GM12878 (cell line): ENCODE measurements at regions not wholly inside any gene's neighbourhood (a gene's known extent, or its start where the extent isn't known, plus 50 kb on each side); places are given as distances from the start of the nearest gene placed in this dataset.
"Not testable (repeated sequence)": the region's sequence is repeated elsewhere in the genome, so short reads cannot be mapped to it uniquely, and the experiment has no call there.

Source experiments
- ATAC-seq: fragments of 200-7000 bp; cut with Tn5 transposase; 3 replicates; pipeline ENCODE4 v1.9.1; 2020; ENCODE audit warnings: mild to moderate bottlenecking, moderate library complexity
- BruUV-seq: library from RNA; stranded (reverse); fragments of 400-500 nt; replicated peaks from 2 replicates; lab custom pipeline; 2021; lab: Mats Ljungman, UMichigan
- CTCF ChIA-PET: fragments of 300-600 bp; sonication (Branson Sonifier 250); formaldehyde crosslinking; extraction: SDS; loops from one replicate; lab custom pipeline; 2021; ENCODE audit warnings: inconsistent platforms; lab: Yijun Ruan, JAX
- POLR2A ChIA-PET: fragments of 350-600 bp; formaldehyde crosslinking; extraction: SDS; loops from one replicate; lab custom pipeline; 2021; ENCODE audit warnings: inconsistent platforms; lab: Charles Lee
- RAD21 ChIA-PET: fragments of 300-600 bp; sonication (Branson Sonifier 250); formaldehyde crosslinking; loops from one replicate; lab custom pipeline; 2023; ENCODE audit warnings: antibody characterized with exemption; ENCODE audit not compliant: unreplicated experiment; lab: Charles Lee
- SMC1A ChIA-PET: fragments of 300-600 bp; sonication (Branson Sonifier 250); formaldehyde crosslinking; loops from one replicate; lab custom pipeline; 2023; ENCODE audit not compliant: unreplicated experiment, uncharacterized antibody; lab: Charles Lee
- DNase-seq: peaks from one replicate; pipeline ENCODE4 v3.0.0-alpha.2; 2011; ENCODE audit warnings: low read depth, low spot score
- FAIRE-seq: peaks from 3 replicates; lab custom pipeline; 2011; peaks lifted over from hg19 to GRCh38; lab: Jason Lieb, UNC
- H2AFZ ChIP-seq: 2 replicates; pipeline ENCODE4 v1.6.0; 2011; ENCODE audit warnings: low read depth, low read length, control low read depth; ENCODE audit not compliant: control insufficient read depth
- H3K27ac ChIP-seq: 2 replicates; pipeline ENCODE4 v1.5.1; 2011; ENCODE audit warnings: control low read depth; ENCODE audit not compliant: control insufficient read depth, insufficient read depth
- H3K27me3 ChIP-seq, 2 experiments: replicated peaks in 1 of 2; 2 replicates each; pipeline versions ENCODE4 v1.6.0 to v1.6.1; 2011; ENCODE audit warnings: low read length in 1 of 2; ENCODE audit not compliant: control insufficient read depth in 2 of 2, insufficient read depth in 2 of 2
- H3K36me3 ChIP-seq, 2 experiments: 2 replicates each; pipeline ENCODE4 v1.5.1; 2011; ENCODE audit warnings: low read length in 1 of 2; ENCODE audit not compliant: control insufficient read depth in 2 of 2, insufficient read depth in 2 of 2
- H3K4me1 ChIP-seq: 2 replicates; pipeline ENCODE4 v1.6.1; 2011; ENCODE audit warnings: mild to moderate bottlenecking, low read length, moderate library complexity, mixed read lengths; ENCODE audit not compliant: control insufficient read depth, insufficient read depth
- H3K4me2 ChIP-seq: 2 replicates; pipeline ENCODE4 v1.6.0; 2011; ENCODE audit warnings: control low read depth; ENCODE audit not compliant: control insufficient read depth, insufficient read depth
- H3K4me3 ChIP-seq: fragments of 200-600 bp; sonication (generic); 2 replicates; pipeline ENCODE4 v1.5.1; 2016
- H3K79me2 ChIP-seq: 2 replicates; pipeline ENCODE4 v1.6.0; 2011; ENCODE audit warnings: low read length; ENCODE audit not compliant: control insufficient read depth, insufficient read depth
- H3K9ac ChIP-seq: 2 replicates; pipeline ENCODE4 v1.8.0; 2011; ENCODE audit warnings: low read length, control low read depth, mixed read lengths; ENCODE audit not compliant: control insufficient read depth, insufficient read depth
- H3K9me3 ChIP-seq: replicated peaks from 3 replicates; pipeline ENCODE4 v1.5.1; 2011; ENCODE audit warnings: mild to moderate bottlenecking, low read length; ENCODE audit not compliant: control insufficient read depth, insufficient read depth
- H4K20me1 ChIP-seq: 2 replicates; pipeline ENCODE4 v1.6.0; 2011; ENCODE audit not compliant: control insufficient read depth, insufficient read depth
- BCL3 ChIP-seq: IDR thresholded peaks from 2 replicates; pipeline ENCODE4 v1.6.1; 2011; ENCODE audit warnings: borderline replicate concordance, low read depth, mild to moderate bottlenecking, moderate library complexity, low read length; ENCODE audit not compliant: insufficient read depth, poor library complexity, severe bottlenecking
- CBX5 ChIP-seq: sonication (generic); IDR thresholded peaks from 2 replicates; pipeline ENCODE4 v1.6.1; 2016; ENCODE audit warnings: low read depth, moderate library complexity, mild to moderate bottlenecking, inconsistent platforms
- CHD2 ChIP-seq: IDR thresholded peaks from 2 replicates; pipeline ENCODE4 v1.6.1; 2011; ENCODE audit warnings: low read depth, low read length, improper control_type of control experiment, borderline replicate concordance
- CREB1 ChIP-seq: IDR thresholded peaks from 2 replicates; pipeline ENCODE4 v1.6.1; 2012; ENCODE audit warnings: low read depth, mild to moderate bottlenecking, inconsistent platforms
- CREM ChIP-seq: IDR thresholded peaks from 2 replicates; pipeline ENCODE4 v1.6.1; 2014; ENCODE audit warnings: antibody characterized with exemption, low read depth
- FOS ChIP-seq: IDR thresholded peaks from 3 replicates; pipeline ENCODE4 v1.6.1; 2011; ENCODE audit warnings: borderline replicate concordance; ENCODE audit not compliant: insufficient read length; ENCODE audit errors: extremely low read depth
- JUNB ChIP-seq: IDR thresholded peaks from 2 replicates; pipeline ENCODE4 v1.6.1; 2016; ENCODE audit warnings: antibody characterized with exemption, mild to moderate bottlenecking
- JUND ChIP-seq: IDR thresholded peaks from 2 replicates; pipeline ENCODE4 v1.6.1; 2012; ENCODE audit warnings: low read depth, mild to moderate bottlenecking, low read length, improper control_type of control experiment, moderate library complexity
- KAT2A ChIP-seq: conservative IDR thresholded peaks from 2 replicates; pipeline ENCODE4 v1.6.1; 2011; ENCODE audit warnings: low read depth, low read length; ENCODE audit not compliant: control insufficient read depth
- LARP7 ChIP-seq: fragments of 450-650 bp; IDR thresholded peaks from 2 replicates; pipeline ENCODE4 v1.6.1; 2017; ENCODE audit warnings: mild to moderate bottlenecking
- MTA2 ChIP-seq: fragments of 450-650 bp; IDR thresholded peaks from 2 replicates; pipeline ENCODE4 v1.6.1; 2016; ENCODE audit warnings: low read depth, mild to moderate bottlenecking, moderate library complexity
- SP1 ChIP-seq: IDR thresholded peaks from one replicate; pipeline ENCODE4 v1.6.1; 2011; ENCODE audit warnings: low read depth, low read length
- SUPT20H ChIP-seq: IDR thresholded peaks from 2 replicates; pipeline ENCODE4 v1.6.1; 2011; ENCODE audit warnings: low read depth, mild to moderate bottlenecking, low read length, moderate library complexity, borderline replicate concordance; ENCODE audit not compliant: control insufficient read depth
- WGBS: methylation state at CpG from one replicate; pipeline ENCODE4 v1.1.6; 2016; ENCODE audit warnings: low lambda C conversion rate; ENCODE audit not compliant: insufficient replicate concordance, insufficient coverage; ENCODE audit errors: missing lambda C conversion rate; 5-methylcytosine and 5-hydroxymethylcytosine counted together
- in situ Hi-C: fragments of 300-500 bp; cut with MboI; formaldehyde crosslinking; loops from 9 replicates; pipeline ENCODE4 v1.14.3; 2018; ENCODE audit warnings: mixed read lengths
- intact Hi-C: fragments of 100-400 bp; cut with micrococcal nuclease; formaldehyde crosslinking; loops from one replicate; pipeline ENCODE4 v1.14.2; 2022; ENCODE audit not compliant: unreplicated experiment

- TF ChIP-seq LARP7 (no peak), KAT2A (no peak), MTA2 (no peak), BCL3 (no peak)
Measured at GRCh38 chr1:188729039-188729438, 1748.6 kb downstream of the BRINP3 start (continued).

- Histone ChIP-seq H2AFZ (no peak overlapping the region), H3K9me3 (no peaks in the 10 kb centered on the region), H3K36me3 (no peaks in the 10 kb centered on the region), H3K9ac (no peak overlapping the region), H3K27me3 (no peaks in the 10 kb centered on the region), H4K20me1 (no peaks in the 10 kb centered on the region), H3K4me3 (no peak overlapping the region), H3K79me2 (no peaks in the 10 kb centered on the region), H3K4me1 (no peaks in the 10 kb centered on the region), H3K27ac (no peak overlapping the region), H3K4me2 (no peak overlapping the region)
- SMC1A ChIA-PET: no interaction called here
- in situ Hi-C loops (no loop called here), intact Hi-C loops (no loop called here)
- POLR2A ChIA-PET: no interaction called here
- FAIRE-seq (no peak), ATAC-seq (no peak), DNase-seq (no peak)
- RAD21 ChIA-PET: no interaction called here
- WGBS: 70% methylated on average over 4 of the region's 4 CpGs
- TF ChIP-seq CHD2: no peak
- no peak for TF ChIP-seq CBX5
- no peak for TF ChIP-seq SP1
- TF ChIP-seq JUNB: no peak
- TF ChIP-seq CREB1: no peak
- no peak for TF ChIP-seq CREM
- no peak for TF ChIP-seq SUPT20H
- no peak for TF ChIP-seq JUND
- no peak for TF ChIP-seq FOS
- no TSS peak for BruUV-seq
- CTCF ChIA-PET: no interaction called here
Measured at GRCh38 chr1:188735567-188735966, 1742.1 kb downstream of the BRINP3 start.

GRCh38 chr1:188749275-188749674, 1728.4 kb downstream of the BRINP3 start:
- WGBS: 30% methylated on average over 3 of the region's 3 CpGs
- BruUV-seq, H3K9ac ChIP-seq, CTCF ChIA-PET, H3K4me3 ChIP-seq, H2AFZ ChIP-seq, H3K27me3 ChIP-seq, H3K27ac ChIP-seq, in situ Hi-C loops, SMC1A ChIA-PET, H3K9me3 ChIP-seq, intact Hi-C loops, DNase-seq, FAIRE-seq, H3K36me3 ChIP-seq, H3K4me2 ChIP-seq, ATAC-seq, RAD21 ChIA-PET, H4K20me1 ChIP-seq, H3K79me2 ChIP-seq, POLR2A ChIA-PET, H3K4me1 ChIP-seq: not testable (repeated sequence)
